Frontal cortex (tissue), 3 donors: ENCODE measurements at regions not wholly inside any gene's neighbourhood (a gene's known extent, or its start where the extent isn't known, plus 50 kb on each side); places are given as distances from the start of the nearest gene placed in this dataset.
A peak's percentile ranks its signal among the peaks of the same experiment; 100 is the strongest.

ENCODE experiments used
- DNase-seq, 2 donors: peaks; one replicate each; pipeline ENCODE4 v3.0.0; 2012; ENCODE audit warnings: low spot score in 2 of 2
- FAIRE-seq: peaks from 2 replicates; lab custom pipeline; 2012; peaks lifted over from hg19 to GRCh38; lab: Jason Lieb, UNC
- donor health status: control.
- donor health status: control.
- donor health status: control.

DNA sequence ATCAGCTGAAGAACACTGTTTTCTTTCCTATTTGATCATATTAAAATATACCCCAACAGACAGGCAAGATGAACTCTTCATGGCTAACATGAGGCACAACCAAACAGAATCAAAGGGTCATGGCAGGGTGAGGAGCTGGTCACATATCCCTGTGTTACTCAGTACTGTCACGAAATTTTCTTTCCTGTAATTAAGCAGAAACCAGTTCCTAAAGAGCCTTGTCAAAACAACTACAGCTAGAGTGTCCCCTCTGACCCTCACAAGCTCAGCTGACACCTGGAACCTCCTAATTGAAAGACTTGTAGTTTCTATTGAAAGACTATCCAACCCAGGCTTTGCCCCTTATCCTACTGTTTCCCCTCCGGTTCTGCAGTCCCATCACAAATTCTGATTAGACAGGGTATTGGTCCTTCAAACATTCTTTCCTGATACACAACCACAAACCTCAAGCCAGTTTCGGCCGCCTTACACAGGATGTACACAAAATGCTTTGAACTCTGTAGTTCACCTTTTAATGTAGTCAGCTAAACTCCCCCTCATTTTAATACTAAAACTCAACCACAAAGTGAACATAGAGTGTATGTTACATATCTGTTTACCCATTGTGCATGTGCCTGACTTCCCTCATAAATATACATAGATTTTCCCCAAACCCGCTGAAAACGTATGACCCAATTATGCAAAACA, 651.9 kb downstream of the MRPL39 start:
- DNase-seq (no peak), FAIRE-seq (no peak)

DNA sequence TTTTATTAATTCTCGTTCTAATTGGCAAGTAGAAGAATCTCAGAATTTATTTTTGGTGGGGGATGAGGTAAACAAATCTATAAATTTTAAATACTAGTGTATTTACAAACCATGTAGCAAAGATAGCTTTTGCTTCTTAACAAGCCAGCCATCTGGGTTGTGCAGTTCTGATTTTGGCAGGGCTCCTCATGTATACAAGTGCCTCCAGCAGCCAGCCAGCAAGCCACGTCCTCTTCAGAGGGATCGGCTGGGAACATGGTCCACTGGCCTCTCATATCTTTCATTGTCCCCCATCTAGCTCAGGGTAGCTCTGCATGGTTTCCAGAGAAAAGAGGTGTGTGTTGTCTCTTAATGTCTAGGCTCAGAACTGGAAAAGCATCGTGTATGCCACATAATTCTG, 659.1 kb downstream of the MRPL39 start:
- FAIRE-seq (no peak), DNase-seq (no peak)

DNA sequence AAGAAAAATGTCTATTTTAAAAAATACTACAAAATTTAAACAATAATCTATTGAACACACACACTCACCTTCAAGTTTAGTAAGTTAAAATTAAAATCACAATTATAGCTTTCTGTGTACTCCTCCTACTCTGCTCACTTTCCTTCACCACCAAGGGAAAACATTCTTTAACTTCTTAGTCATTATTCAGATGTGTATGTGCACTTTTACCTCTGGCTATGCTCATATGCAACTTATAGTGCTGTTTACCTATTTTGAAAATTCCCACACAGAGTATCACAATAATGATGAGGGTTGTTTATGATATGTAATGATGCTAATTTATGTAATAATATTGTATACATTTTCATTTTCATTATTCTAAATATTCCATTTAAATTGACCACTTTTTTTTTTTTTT, 661.4 kb downstream of the MRPL39 start:
- FAIRE-seq (no peak), DNase-seq (no peak)

DNA sequence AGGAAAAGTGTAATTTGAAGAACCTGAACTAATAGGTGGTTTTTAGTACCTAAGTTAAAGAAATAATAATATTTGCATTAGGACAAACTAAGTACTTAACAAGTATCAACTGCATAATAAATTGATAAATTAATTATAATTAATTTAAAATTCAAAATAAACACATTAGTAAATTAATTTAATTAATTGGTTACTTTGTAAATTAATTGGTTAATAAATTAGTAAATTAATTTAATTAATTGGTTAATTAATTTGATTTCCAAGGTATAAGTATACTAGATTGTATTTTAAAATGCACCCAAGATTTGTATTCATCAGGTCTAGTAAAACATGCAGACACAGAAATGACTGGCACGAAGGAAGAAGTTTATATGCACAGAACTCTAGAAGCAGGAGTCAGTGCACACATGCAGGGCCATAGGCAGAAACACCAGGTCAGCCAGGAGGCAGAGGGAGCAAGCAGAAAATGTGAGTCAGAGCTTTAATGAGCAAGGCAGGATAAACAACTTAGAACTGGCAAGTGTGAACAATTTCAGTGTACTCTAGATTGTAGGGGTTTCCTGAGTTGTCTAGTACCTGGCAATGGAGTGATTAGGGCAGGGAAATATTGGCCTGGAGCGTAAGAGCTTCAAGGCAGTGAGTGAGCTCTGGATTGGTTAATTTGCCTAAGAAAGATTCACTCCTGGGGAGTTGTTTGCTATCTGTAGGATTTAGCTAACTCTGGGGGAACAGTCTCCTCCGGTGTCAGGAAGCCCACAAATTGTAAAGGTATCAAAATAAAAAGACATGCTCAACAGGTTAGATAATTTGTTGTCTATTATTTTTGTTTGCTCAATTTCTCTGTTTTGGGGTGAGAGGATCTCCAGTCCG, 665.7 kb downstream of the MRPL39 start:
- FAIRE-seq, result peak; percentile 96

DNA sequence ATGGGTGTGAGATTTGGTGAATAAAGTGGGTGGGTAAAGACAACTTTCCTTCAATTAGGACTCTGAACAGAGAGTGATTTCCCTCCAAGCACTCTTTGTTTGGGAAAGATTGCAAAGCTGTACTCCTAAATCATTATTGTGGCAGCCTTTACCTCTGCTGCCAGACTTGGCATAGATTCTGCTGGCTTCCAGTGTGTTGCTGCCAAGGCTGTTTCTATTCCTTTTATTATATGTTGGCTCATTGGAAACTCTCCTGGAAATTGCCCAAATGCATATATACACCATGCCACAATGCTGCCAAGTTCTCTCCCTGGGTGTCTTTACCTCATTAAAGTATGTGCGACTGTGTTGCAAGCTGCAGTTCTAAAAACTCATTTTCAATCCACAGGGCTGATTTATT, 668.0 kb downstream of the MRPL39 start:
- no peak for DNase-seq
- no peak for FAIRE-seq

More for the DNA sequence above, 665.7 kb downstream of the MRPL39 start:
- DNase-seq, result no peak

DNA sequence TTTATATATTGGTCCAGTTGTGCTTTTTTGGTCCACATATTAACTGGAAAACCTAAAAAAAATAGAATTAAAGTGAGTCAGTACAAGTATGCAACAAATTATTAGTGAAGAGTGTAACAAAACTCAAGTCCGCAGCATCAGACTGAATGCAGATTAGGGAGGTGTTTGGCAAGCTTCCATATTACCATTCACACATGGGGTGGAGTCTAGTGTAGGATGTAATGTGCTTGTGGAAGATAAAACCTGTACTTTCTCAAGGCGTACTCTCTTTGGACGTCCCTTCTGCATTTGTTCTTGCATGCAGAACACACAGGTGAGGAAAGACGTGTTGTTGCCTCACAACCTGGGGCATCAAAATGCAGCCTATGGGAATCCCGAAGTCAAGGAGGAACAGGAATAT, 668.7 kb downstream of the MRPL39 start:
- no peak for DNase-seq
- no peak for FAIRE-seq

DNA sequence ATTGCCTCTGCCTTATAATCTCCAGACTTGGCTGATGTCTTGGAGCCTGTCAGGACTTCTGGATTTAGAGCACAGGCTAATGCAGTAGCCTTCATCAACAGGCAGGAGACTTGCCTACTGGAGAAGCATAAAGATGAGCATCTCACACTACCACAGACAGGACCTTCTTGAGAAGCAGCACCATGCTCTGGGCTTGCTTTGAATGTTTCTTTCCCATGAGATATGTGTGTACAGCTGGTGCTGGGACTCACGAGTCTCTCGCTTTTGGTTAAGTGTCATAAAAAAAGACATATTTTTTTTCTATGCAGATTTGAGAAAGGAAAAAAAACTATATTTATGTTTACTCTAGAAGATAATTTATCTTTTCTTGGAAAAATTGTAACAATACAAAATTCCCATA, 671.3 kb downstream of the MRPL39 start:
- no peak for DNase-seq
- no peak for FAIRE-seq

DNA sequence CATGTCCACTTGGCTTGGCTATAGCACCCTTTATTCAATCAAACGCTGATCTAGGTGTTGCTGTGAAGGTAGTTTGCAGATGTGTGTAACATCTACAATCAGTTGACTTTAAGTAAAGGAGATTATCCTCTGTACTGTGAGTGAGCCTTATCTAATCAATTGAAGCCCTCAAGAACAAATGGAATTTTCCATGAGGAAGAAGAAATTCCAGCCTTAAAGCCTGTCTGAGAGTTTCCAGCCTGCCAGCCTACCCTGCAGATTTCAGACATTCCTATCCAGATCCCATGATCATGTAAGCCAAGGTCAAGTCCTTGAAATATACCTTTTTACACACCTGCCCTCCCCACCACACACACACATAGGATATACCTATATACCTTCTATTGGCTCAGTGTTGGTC, 696.7 kb downstream of the MRPL39 start:
- DNase-seq (no peak), FAIRE-seq (no peak)

DNA sequence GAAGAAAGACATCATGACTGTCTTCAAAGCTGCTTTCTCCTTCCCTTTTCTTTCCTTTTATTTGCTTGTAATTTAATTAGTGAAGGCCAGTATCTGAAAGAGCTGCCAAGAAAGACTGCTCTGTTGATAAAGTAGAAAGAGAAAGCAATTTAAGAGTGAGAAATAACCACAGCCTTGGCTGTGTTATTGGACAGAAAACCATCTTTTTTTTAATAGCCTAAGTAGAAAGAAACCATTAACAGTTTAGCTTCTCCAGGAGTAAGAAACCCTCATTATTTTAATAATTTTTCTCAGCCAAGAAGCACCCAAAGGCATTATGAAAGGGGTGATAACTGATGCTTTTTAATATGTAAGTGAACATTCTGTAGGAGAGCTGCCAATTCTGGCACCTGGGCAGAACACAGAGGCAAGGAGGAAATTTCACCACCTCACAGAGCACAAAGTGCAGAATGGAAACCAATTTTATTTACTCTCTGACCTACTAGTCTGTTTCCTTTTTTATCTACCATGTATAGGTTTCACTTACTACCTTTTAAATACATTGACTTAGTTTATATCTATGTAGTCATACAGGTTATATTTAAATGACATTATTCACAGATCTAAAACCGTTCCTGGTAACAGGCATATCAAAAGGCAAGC, 703.2 kb downstream of the MRPL39 start:
- FAIRE-seq (no peak), DNase-seq (no peak)

DNA sequence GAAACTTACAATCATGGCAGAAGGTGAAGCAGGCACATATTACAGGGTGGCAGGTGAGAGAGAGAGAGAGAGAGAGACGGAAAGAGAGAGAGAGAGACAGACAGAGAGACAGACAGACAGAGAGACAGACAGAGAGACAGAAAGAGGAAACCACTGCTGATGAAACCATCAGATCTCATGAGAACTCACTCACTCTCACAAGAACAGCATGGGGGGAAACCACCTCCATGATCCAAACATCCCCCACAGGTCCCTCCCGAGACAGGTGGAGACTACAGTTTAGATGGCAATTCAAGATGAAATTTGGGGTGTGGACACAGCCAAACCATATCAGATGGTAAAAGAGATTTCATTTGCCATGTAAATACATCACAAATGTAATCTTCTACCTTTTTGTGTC, 708.1 kb downstream of the MRPL39 start:
- DNase-seq, result no peak
- no peak for FAIRE-seq

DNA sequence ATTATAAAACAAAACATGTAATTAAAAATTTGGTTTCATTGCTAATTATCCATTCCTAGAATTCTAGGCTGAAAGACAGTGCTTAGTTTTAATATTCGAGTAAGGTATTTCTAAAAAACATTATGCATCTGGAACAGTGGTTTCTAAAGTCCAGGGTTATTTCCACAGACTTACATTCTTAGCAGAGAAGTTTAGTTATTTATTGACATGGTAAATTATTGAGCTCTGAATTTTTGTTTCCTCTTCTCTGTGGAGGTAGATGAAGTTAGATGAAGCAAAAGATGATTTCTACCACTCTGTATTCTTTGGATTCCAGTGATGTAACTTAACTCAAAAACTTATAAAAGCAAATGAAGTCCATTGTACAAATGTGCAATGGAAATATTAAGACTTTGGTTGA, 709.4 kb downstream of the MRPL39 start:
- DNase-seq, result no peak
- FAIRE-seq, result no peak

DNA sequence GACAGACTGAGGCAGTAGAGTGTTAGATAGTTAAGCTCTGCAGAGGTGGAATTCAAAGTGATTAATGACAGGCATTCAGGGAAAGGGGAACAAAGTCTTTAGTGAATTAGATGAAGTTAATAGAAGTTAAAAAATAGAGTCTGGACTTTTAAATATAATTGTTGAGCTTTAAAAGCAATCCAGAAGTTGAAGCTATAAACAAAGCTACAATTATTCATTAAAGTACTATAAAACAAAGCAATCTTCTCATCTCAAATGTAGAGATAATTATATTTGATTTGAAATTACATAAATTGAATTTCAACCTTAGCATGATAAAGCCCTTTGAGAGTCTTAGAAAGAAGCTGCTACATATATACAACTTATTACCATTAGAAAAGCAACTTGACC, 710.6 kb downstream of the MRPL39 start:
- FAIRE-seq (no peak), DNase-seq (no peak)

DNA sequence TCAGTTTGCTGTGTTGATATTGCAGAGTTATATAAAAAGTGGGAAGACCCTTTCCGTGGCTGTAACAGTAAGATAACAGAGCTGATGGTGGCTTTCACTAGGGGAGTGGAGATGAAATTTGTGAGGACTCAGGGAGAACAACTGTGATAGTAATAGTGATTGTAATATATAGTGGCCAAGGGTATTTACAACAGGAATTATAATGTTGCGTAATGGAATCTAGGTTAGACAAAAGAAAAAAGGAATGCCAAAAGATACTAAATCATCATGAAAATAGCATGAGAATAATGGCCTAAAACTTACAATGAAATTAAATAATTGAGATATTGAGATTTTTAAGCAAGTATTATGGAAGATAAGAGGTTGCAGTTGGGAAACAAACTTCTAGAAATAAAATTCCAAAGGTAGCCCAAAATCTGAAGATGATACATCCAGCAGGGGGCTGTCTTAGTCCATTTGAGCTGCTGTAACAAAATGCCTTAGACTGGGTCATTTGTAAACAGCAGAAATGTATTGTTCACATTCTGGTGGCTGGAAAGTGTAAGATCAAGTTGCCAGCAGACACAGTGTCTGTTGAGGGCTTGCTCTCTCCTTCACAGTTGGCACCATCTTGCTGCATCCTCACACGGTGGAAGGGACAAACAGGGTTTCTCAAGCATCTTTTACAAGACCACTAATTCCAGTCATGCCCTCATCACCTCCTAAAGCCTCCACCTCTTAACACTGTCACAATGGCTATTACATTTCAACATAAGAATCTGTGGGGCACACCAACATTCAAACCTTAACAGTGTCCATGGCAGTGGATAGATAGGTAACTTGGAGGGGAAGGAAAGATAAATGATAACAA, 711.2 kb downstream of the MRPL39 start:
- FAIRE-seq (no peak), DNase-seq (no peak)

DNA sequence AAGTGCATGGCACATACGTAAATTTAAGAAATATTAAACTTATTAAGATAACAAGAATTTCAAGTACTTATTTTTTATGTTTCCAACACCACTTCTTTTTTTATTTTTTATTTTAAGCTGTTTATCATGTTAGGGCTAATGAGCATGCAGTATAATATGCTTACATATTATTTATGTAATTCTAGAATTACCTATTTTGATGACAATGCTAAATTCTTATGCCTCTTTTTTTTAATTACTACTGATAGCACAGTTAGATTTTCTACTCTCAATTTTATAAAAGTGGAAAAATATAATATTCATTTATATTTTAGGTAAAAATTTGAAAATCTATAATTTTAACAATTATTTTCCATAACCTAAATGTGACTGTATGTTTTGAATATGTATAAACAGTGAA, 713.0 kb downstream of the MRPL39 start:
- FAIRE-seq (peak; percentile 86), DNase-seq (no peak)

DNA sequence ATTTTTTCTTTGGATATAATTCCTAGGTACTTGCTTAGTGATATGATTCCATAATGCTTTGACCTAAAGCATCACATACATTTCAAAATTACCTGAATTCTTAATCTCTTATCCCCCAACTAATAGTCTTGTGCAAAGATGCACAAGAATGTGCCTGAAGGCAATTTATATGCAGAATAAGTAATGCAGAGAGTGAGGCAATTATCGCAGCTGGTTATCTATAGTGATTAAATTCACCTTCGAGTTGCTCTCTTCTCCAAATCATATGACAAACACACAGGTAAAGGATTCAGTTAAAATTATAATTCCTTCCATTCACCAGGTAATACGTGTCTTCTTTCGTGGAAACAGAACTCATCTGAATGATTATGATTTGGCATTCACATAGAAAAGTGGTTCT, 717.3 kb downstream of the MRPL39 start:
- FAIRE-seq (no peak), DNase-seq (no peak)

DNA sequence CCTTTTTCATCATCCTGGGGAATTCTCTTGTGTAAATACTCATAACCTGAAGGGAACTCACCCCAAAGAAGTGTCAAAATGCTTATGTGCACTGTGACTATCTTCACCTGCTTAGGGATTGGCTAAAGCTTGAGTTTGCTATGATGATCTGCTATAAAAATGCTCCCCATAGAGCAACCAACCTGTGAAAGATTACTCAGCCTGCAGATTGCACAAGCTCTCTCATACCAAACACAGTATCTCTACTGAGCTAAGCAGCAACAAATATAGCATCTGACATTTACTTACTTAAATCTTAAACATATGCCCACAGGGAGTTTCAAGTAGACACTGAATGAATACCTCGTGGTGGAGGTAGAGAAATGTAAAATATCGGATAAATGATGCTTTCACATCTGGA, 725.8 kb downstream of the MRPL39 start:
- FAIRE-seq, result no peak
- DNase-seq, result no peak

DNA sequence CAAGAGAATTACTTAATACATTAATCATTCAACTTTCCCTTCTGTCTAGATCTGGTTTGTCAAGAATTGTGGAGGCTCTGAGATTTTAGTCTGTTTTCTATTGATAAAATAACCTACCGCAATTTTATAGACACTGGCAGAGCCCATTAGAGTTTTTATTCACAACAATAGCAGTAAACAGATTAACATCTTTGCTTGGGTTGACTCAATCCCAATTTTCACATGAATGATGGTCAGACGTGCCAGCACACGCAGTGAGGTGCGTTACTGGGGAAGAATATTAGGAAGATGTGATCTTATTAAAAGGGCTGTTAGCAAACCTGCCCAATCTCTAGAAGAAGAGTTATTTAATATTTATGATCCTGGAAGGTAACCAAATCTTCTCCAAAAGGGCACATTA, 736.6 kb downstream of the MRPL39 start:
- DNase-seq (no peak), FAIRE-seq (no peak)

DNA sequence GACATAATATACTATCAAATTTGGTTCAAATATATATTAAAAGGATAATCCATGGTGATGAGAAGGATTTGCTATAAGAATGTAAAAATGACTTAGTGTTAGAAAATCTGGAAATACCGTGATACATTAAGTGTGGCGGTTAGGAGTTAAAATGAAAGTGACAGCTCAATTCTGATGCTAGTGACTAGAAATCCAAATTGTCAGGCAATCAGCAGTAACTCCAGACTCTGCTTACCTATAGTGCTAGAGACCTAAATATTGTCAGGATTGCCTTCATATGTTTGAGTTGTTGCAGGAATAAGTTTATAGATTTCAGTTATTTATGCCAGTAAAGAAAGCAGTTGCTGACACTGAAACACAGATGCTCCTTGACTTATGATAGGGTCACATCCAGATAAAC, 737.4 kb downstream of the MRPL39 start:
- FAIRE-seq (no peak), DNase-seq (no peak)

DNA sequence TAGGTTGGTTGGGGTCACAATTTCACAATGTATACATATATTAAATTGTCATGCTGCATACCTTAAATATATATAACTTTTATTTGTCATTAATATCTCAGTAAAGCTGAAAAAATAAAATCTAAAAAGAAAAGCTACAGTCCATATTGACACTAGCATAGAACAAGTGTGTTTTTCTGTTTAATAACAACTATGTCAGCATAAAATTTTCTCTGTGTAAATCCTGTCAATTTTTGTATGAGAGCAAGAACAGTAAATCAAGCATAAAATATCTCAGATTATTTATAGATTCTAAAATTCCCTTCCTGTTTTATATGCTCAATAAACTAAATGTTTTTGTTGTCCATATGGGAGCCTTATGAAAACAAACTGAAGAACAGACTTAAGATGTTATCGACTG, 739.2 kb downstream of the MRPL39 start:
- DNase-seq (no peak), FAIRE-seq (no peak)

DNA sequence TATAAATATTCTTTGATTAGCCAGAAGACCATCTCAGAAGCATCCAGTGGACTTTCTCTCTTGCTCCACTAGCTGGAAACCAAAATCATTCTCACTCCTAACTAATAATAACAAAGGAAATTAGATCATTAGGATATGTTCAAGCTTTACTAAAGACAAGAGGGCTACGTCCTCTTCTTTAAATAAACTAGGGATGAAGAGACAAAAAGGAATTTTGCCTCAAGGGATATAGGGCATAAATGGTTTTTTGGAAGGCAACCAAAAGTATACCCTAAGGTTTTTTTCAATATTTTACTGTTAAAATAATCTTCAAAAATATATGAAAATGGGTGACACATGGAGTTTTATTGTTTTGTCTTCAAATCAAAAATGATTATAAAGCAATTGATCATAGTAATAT, 745.8 kb downstream of the MRPL39 start:
- DNase-seq (no peak), FAIRE-seq (no peak)
